Activated B cell treated with CpG ODN at 0.5 μM for 24 hours (primary cell): ENCODE measurements at regions not wholly inside any gene's neighbourhood (a gene's known extent, or its start where the extent isn't known, plus 50 kb on each side); places are given as distances from the start of the nearest gene placed in this dataset.

ENCODE experiments used
- ATAC-seq: fragments of 200-7000 bp; cut with Tn5 transposase; one replicate; pipeline ENCODE4 v1.10.0; 2021; ENCODE audit warnings: low read depth, mild to moderate bottlenecking, moderate library complexity
- CTCF ChIA-PET: fragments of 350-600 bp; sonication (Branson Sonifier 250); formaldehyde crosslinking; loops from one replicate; lab custom pipeline; 2021; ENCODE audit warnings: antibody characterized with exemption; lab: Charles Lee
- POLR2A ChIA-PET: fragments of 350-600 bp; sonication (Branson Sonifier 250); formaldehyde crosslinking; loops from one replicate; lab custom pipeline; 2021; ENCODE audit warnings: antibody characterized with exemption; lab: Charles Lee
- DNase-seq: peaks from one replicate; pipeline ENCODE4 v3.0.0; 2022
- H3K27ac Mint-ChIP-seq: one replicate; pipeline ENCODE4 v1.8.0; 2020; ENCODE audit warnings: mixed read lengths
- H3K27me3 Mint-ChIP-seq: one replicate; pipeline ENCODE4 v1.8.0; 2021; ENCODE audit warnings: mixed read lengths
- H3K36me3 Mint-ChIP-seq: one replicate; pipeline ENCODE4 v1.8.0; 2021; ENCODE audit warnings: low read depth, mixed read lengths
- H3K4me1 Mint-ChIP-seq: one replicate; pipeline ENCODE4 v1.8.0; 2021; ENCODE audit warnings: mixed read lengths
- H3K4me3 Mint-ChIP-seq: one replicate; pipeline ENCODE4 v1.8.0; 2020; ENCODE audit warnings: mild to moderate bottlenecking, mixed read lengths
- H3K9me3 Mint-ChIP-seq: one replicate; pipeline ENCODE4 v1.8.0; 2020; ENCODE audit warnings: mixed read lengths
- CTCF ChIP-seq: fragments of 200-600 bp; IDR thresholded peaks from one replicate; pipeline ENCODE4 v1.8.0; 2022; ENCODE audit warnings: antibody characterized with exemption, mild to moderate bottlenecking
- intact Hi-C: fragments of 100-400 bp; cut with micrococcal nuclease; formaldehyde crosslinking; loops from one replicate; pipeline ENCODE4 v1.15.1; 2024

GRCh38 chr14:81679226-81679625, 145.6 kb upstream of the SEL1L start:
- Mint-ChIP-seq H3K9me3 (peaks cover 4% of the 10 kb centered on the region), H3K27ac (no peak overlapping the region), H3K27me3 (no peaks in the 10 kb centered on the region), H3K4me3 (no peak overlapping the region), H3K36me3 (no peaks in the 10 kb centered on the region), H3K4me1 (no peaks in the 10 kb centered on the region)
- no peak for TF ChIP-seq CTCF
- DNase-seq, result no peak
- intact Hi-C loops, result no loop called here
- POLR2A ChIA-PET, result no interaction called here
- no peak for ATAC-seq
- CTCF ChIA-PET, result no interaction called here

- intact Hi-C loops, result no loop called here
- Mint-ChIP-seq H3K4me1 (no peaks in the 10 kb centered on the region), H3K9me3 (peaks cover 4% of the 10 kb centered on the region), H3K27ac (no peak overlapping the region), H3K27me3 (no peaks in the 10 kb centered on the region), H3K36me3 (no peaks in the 10 kb centered on the region), H3K4me3 (no peak overlapping the region)
- no peak for ATAC-seq
- no peak for TF ChIP-seq CTCF
- ChIA-PET POLR2A (no interaction called here), CTCF (no interaction called here)
- DNase-seq, result no peak
Observed at GRCh38 chr14:81681541-81681940, 147.9 kb upstream of the SEL1L start.

GRCh38 chr14:81682134-81682533, 148.5 kb upstream of the SEL1L start:
- POLR2A ChIA-PET, result no interaction called here
- CTCF ChIA-PET, result no interaction called here
- H3K9me3 Mint-ChIP-seq, result peaks cover 4% of the 10 kb centered on the region
- no peak overlapping the region for H3K4me3 Mint-ChIP-seq
- H3K36me3 Mint-ChIP-seq, result no peaks in the 10 kb centered on the region
- no peaks in the 10 kb centered on the region for H3K27me3 Mint-ChIP-seq
- no peak overlapping the region for H3K27ac Mint-ChIP-seq
- DNase-seq (no peak), ATAC-seq (no peak)
- intact Hi-C loops, result no loop called here
- no peak for TF ChIP-seq CTCF
- H3K4me1 Mint-ChIP-seq, result no peaks in the 10 kb centered on the region

- DNase-seq, result no peak
- no peak for TF ChIP-seq CTCF
- CTCF ChIA-PET, result no interaction called here
- Mint-ChIP-seq H3K27ac (no peak overlapping the region), H3K27me3 (no peaks in the 10 kb centered on the region), H3K4me3 (no peak overlapping the region), H3K36me3 (no peaks in the 10 kb centered on the region), H3K4me1 (no peaks in the 10 kb centered on the region), H3K9me3 (peaks cover 4% of the 10 kb centered on the region)
- intact Hi-C loops, result no loop called here
- POLR2A ChIA-PET, result no interaction called here
- ATAC-seq, result no peak
Observed at GRCh38 chr14:81682701-81683100, 149.0 kb upstream of the SEL1L start.

GRCh38 chr14:81684696-81685095, 151.0 kb upstream of the SEL1L start:
- POLR2A ChIA-PET, result no interaction called here
- H3K27ac Mint-ChIP-seq, result no peak overlapping the region
- CTCF ChIA-PET, result no interaction called here
- H3K4me3 Mint-ChIP-seq, result no peak overlapping the region
- H3K27me3 Mint-ChIP-seq, result no peaks in the 10 kb centered on the region
- ATAC-seq (no peak), DNase-seq (no peak)
- intact Hi-C loops, result no loop called here
- H3K36me3 Mint-ChIP-seq, result no peaks in the 10 kb centered on the region
- no peaks in the 10 kb centered on the region for H3K4me1 Mint-ChIP-seq
- no peaks in the 10 kb centered on the region for H3K9me3 Mint-ChIP-seq
- no peak for TF ChIP-seq CTCF
